Suppressor macrophage treated with lipopolysaccharide for 1 hour (primary cell): ENCODE measurements at regions not wholly inside any gene's neighbourhood (a gene's known extent, or its start where the extent isn't known, plus 50 kb on each side); places are given as distances from the start of the nearest gene placed in this dataset.

Experiments
- DNase-seq, 3 donors: peaks; one replicate each; pipeline ENCODE4 v3.0.0-alpha.2; 2020 to 2022

GRCh38 chr12:34348064-34348463 is 325.8 kb downstream of the ALG10 start:
- DNase-seq: no peak

GRCh38 chr12:34348836-34349672 is 326.8 kb downstream of the ALG10 start:
- no peak for DNase-seq

- DNase-seq: no peak
Observed at GRCh38 chr12:34349673-34349961, 327.3 kb downstream of the ALG10 start.

- no peak for DNase-seq
Observed at GRCh38 chr12:34350092-34351041, 328.1 kb downstream of the ALG10 start.

GRCh38 chr12:34352098-34352497 is 329.8 kb downstream of the ALG10 start:
- no peak for DNase-seq

GRCh38 chr12:34354239-34355200 is 332.2 kb downstream of the ALG10 start:
- DNase-seq: no peak

GRCh38 chr12:34356233-34356987 is 334.1 kb downstream of the ALG10 start:
- no peak for DNase-seq

GRCh38 chr12:34357791-34358190 is 335.5 kb downstream of the ALG10 start:
- no peak for DNase-seq

- DNase-seq: no peak
Observed at GRCh38 chr12:34358198-34358597, 335.9 kb downstream of the ALG10 start.

- no peak for DNase-seq
Observed at GRCh38 chr12:34361721-34362316, 339.5 kb downstream of the ALG10 start.

GRCh38 chr12:34363050-34363673 is 340.9 kb downstream of the ALG10 start:
- no peak for DNase-seq

GRCh38 chr12:34368079-34368478 is 345.8 kb downstream of the ALG10 start:
- no peak for DNase-seq

GRCh38 chr12:34371050-34371449 is 348.8 kb downstream of the ALG10 start:
- no peak for DNase-seq

GRCh38 chr12:34372003-34372402 is 349.7 kb downstream of the ALG10 start:
- DNase-seq: no peak

- DNase-seq: no peak
Observed at GRCh38 chr12:34373926-34374325, 351.6 kb downstream of the ALG10 start.

- no peak for DNase-seq
Observed at GRCh38 chr12:34376133-34376799, 354.0 kb downstream of the ALG10 start.

GRCh38 chr12:34377243-34378035 is 355.1 kb downstream of the ALG10 start:
- DNase-seq: no peak

- DNase-seq: no peak
Observed at GRCh38 chr12:34379142-34379541, 356.8 kb downstream of the ALG10 start.

GRCh38 chr12:34384693-34385092 is 362.4 kb downstream of the ALG10 start:
- no peak for DNase-seq

GRCh38 chr12:34386016-34386415 is 363.7 kb downstream of the ALG10 start:
- DNase-seq: no peak
